ENCODE measurements at regions not wholly inside any gene's neighbourhood (a gene's known extent, or its start where the extent isn't known, plus 50 kb on each side); places are given as distances from the start of the nearest gene placed in this dataset.
"Not testable (repeated sequence)": the region's sequence is repeated elsewhere in the genome, so short reads cannot be mapped to it uniquely, and the experiment has no call there.

DNA sequence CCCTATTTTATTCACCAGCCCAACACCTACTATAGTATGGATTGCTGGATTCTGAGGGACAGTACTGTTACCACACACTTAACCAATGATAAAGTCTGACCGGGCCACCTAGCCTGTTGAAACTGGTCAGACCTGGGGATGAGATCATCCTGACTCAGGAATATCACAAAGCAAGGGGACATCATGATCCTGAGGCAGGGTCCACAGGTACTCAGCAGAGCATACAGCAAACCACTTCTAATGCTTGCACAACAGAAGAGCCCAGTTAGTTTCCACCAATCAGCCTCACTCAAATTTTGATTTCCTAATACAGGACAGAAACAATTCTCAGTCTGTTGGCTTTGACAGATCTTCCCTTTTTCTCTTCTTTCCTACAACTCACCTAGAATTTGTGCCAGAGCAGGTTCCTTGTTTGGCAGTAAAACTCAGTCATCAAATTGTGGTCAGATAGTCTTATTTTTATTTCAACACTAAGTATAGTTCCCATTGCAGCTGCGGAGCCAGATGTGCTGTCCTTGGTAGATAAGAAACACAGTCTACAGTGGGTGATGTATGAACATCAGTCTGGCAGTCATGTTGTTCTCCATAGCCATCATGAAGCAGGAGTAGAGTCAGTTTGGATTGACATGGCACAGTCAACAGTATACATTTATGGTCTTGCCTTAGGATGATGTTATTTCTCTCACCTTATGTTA, 90.1 kb upstream of the PRR23C start:
- TF ChIP-seq, protein P1, sequence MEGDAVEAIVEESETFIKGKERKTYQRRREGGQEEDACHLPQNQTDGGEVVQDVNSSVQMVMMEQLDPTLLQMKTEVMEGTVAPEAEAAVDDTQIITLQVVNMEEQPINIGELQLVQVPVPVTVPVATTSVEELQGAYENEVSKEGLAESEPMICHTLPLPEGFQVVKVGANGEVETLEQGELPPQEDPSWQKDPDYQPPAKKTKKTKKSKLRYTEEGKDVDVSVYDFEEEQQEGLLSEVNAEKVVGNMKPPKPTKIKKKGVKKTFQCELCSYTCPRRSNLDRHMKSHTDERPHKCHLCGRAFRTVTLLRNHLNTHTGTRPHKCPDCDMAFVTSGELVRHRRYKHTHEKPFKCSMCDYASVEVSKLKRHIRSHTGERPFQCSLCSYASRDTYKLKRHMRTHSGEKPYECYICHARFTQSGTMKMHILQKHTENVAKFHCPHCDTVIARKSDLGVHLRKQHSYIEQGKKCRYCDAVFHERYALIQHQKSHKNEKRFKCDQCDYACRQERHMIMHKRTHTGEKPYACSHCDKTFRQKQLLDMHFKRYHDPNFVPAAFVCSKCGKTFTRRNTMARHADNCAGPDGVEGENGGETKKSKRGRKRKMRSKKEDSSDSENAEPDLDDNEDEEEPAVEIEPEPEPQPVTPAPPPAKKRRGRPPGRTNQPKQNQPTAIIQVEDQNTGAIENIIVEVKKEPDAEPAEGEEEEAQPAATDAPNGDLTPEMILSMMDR (IDR thresholded peaks at IDR 0.05) = no peak
- H3K27ac ChIP-seq = no peak overlapping the region
- no peaks in the 10 kb centered on the region for H3K27me3 ChIP-seq
- H3K36me3 ChIP-seq = no peaks in the 10 kb centered on the region
- H3K9me3 ChIP-seq = no peaks in the 10 kb centered on the region
- H3K4me1 ChIP-seq = no peaks in the 10 kb centered on the region
- DNase-seq (ENCODE audit: low spot score) = no peak
- no peak overlapping the region for H3K4me3 ChIP-seq

DNA sequence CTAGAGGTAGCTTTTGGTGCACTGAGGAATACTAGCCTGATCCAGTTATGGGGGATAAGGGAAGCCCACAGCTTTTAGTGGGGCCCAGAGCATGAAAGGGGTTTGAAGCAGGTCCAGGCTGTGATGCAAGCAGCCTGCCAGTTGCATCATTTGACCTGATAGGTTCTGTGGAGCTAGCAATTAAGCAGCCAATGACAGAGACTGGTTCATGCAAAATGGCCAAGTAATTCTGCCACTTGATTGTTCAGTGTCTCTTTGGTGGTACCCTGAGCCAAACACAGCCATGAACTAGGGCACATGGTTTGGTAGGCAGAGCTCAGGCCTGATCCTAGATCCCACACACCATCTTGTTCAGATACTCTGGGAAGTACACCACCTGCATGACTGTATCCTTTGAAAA, 91.0 kb upstream of the PRR23C start:
- no peaks in the 10 kb centered on the region for H3K27me3 ChIP-seq
- no peaks in the 10 kb centered on the region for H3K36me3 ChIP-seq
- DNase-seq (ENCODE audit: low spot score) = no peak
- no peak overlapping the region for H3K27ac ChIP-seq
- H3K9me3 ChIP-seq = no peaks in the 10 kb centered on the region
- TF ChIP-seq, protein P1 (IDR thresholded peaks at IDR 0.05) = no peak
- H3K4me1 ChIP-seq = no peaks in the 10 kb centered on the region
- H3K4me3 ChIP-seq = no peak overlapping the region

DNA sequence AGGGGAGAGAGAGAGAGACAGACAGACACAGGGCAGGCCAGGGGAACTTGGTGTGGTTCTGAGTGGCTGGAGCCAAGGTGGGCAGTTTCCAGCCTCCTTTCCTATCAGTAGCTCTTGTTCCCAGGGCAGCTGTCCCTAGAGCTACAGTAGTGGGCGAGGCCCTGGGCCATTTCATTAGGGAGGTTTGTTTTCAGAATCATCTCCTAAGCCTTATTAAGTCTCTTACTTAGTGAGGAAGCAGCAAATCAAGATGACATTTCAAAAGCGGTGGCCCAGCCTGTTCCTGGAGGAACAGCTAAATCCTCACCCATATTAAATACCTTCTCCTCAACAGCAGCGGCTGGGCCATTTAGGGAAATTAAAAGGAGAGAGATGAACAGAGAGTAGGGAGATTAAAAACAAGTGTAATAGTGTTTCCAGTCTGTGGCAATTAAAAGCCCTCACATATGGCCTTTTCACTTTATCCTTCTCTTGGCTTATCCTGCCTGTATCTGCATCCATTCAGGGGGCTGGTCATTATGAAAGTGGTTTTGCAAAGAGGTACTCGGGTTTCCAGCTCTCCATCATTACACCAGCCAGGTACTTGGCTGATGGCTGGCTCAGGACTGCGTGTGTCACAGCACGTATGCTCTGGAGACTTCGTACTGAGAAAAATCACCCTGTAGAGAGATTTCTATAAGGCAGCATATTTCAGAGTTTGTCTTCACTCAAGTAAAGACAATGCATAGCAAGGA, 91.9 kb upstream of the PRR23C start:
- no peak overlapping the region for H3K4me3 ChIP-seq
- H3K36me3 ChIP-seq = no peaks in the 10 kb centered on the region
- H3K27ac ChIP-seq = no peak overlapping the region
- TF ChIP-seq, protein P1 (IDR thresholded peaks at IDR 0.05) = no peak
- no peak for DNase-seq (ENCODE audit: low spot score)
- H3K4me1 ChIP-seq = no peaks in the 10 kb centered on the region
- no peaks in the 10 kb centered on the region for H3K9me3 ChIP-seq
- no peaks in the 10 kb centered on the region for H3K27me3 ChIP-seq

DNA sequence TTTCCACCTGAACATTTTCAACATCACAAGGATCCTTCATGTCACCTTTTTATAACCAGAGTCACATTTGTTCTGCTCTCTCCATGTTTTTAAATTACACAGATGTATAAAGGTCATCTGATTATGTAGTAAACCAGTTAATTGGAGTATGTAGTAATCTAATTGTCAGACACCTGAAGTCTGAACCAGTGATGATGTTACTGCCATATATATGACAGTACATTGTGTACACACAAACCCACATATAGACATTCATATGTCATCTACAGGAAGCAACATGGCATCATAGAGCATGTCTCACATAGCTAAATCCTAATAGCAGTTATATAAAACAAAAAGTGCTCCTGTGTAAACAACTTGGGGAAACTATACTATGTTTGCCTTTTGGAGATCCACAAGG, 95.9 kb upstream of the PRR23C start:
- TF ChIP-seq, protein P1 (IDR thresholded peaks at IDR 0.05) = no peak
- H3K27ac ChIP-seq = no peak overlapping the region
- no peak for DNase-seq (ENCODE audit: low spot score)
- H3K36me3 ChIP-seq = no peaks in the 10 kb centered on the region
- H3K27me3 ChIP-seq = no peaks in the 10 kb centered on the region
- no peaks in the 10 kb centered on the region for H3K4me1 ChIP-seq
- H3K9me3 ChIP-seq = no peaks in the 10 kb centered on the region
- H3K4me3 ChIP-seq = no peak overlapping the region

DNA sequence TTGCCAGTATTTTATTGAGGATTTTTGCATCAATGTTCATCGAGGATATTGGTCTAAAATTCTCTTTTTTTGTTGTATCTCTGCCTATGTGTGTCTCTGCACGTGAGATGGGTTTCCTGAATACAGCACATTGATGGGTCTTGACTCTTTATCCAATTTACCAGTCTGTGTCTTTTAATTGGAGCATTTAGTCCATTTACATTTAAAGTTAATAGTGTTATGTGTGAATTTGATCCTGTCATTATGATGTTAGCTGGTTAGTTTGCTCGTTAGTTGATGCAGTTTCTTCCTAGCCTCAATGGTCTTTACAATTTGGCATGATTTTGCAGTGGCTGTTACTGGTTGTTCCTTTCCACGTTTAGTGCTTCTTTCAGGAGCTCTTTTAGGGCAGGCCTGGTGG, 101.3 kb upstream of the PRR23C start:
- H3K27me3 ChIP-seq; H3K4me3 ChIP-seq; DNase-seq (ENCODE audit: low spot score); H3K9me3 ChIP-seq; H3K36me3 ChIP-seq; H3K4me1 ChIP-seq; H3K27ac ChIP-seq: not testable (repeated sequence)

DNA sequence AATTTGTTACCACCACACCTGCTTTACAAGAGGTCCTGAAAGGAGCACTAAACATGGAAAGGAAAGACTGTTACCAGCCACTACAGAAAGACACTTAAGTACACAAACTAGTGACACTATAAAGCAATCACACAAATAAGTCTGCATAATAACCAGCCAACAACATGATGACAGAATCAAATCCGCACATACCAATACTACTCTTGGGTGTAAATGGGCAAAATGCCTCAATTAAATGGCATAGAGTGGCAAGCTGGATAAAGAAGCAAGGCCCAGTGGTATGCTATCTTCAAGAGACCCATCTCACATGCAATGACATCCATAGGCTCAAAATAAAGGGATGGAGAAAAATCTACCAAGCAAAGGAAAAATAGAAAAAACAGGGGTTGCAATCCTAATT, 106.8 kb upstream of the PRR23C start:
- no peaks in the 10 kb centered on the region for H3K4me1 ChIP-seq
- no peaks in the 10 kb centered on the region for H3K27me3 ChIP-seq
- H3K36me3 ChIP-seq = no peaks in the 10 kb centered on the region
- no peak for DNase-seq (ENCODE audit: low spot score)
- H3K9me3 ChIP-seq = peaks cover 6 to 8% of the 10 kb centered on the region in 2 donors
- no peak overlapping the region for H3K4me3 ChIP-seq
- TF ChIP-seq, protein P1 (IDR thresholded peaks at IDR 0.05) = no peak
- no peak overlapping the region for H3K27ac ChIP-seq

DNA sequence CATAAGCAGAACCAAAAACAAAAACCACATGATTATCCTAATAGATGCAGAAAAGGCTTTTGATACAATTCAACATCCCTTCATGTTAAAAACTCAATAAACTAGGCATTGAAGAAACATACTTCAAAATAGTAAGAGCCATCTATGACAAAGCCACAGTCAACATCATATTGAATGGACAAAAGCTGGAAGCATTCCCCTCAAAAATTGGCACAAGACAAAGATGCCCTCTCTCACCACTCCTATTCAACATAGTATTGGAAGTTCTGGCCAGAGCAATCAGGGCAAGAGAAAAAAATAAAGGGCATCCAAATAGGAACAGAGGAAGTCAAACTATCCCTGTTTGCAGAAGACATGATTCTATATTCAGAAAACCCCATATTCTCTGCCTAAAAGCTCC, 108.7 kb upstream of the PRR23C start:
- not testable (repeated sequence) for H3K9me3 ChIP-seq; DNase-seq (ENCODE audit: low spot score); H3K4me1 ChIP-seq

More for the DNA sequence above, 108.7 kb upstream of the PRR23C start:
- not testable (repeated sequence) for H3K4me3 ChIP-seq, H3K27me3 ChIP-seq, H3K36me3 ChIP-seq, H3K27ac ChIP-seq
